CD14-positive monocyte (primary cell): ENCODE measurements at regions not wholly inside any gene's neighbourhood (a gene's known extent, or its start where the extent isn't known, plus 50 kb on each side); places are given as distances from the start of the nearest gene placed in this dataset.

Experiments
- DNase-seq, 3 donors: peaks; one replicate each; pipeline ENCODE4 v3.0.0-alpha.2; 2011 to 2022
- H2AFZ ChIP-seq: 2 replicates; pipeline ENCODE4 v1.6.0; 2012; ENCODE audit warnings: mild to moderate bottlenecking, low read depth, low read length, inconsistent platforms; ENCODE audit not compliant: insufficient read depth, poor library complexity, severe bottlenecking
- H3K27ac ChIP-seq, 2 donors: 1 replicate in 1 of 2; 2 replicates in 1 of 2; pipeline ENCODE4 v1.5.1; 2012 to 2013; ENCODE audit warnings: low read length in 2 of 2, control low read depth in 1 of 2, inconsistent platforms in 1 of 2, low read depth in 1 of 2, mild to moderate bottlenecking in 1 of 2
- H3K27me3 ChIP-seq, 2 donors: one replicate each; pipeline versions ENCODE4 v1.6.0 to v1.6.1; 2011 to 2013; ENCODE audit warnings: low read length in 2 of 2; ENCODE audit not compliant: control insufficient read depth in 2 of 2, insufficient read depth in 2 of 2
- H3K36me3 ChIP-seq, 2 donors: replicated peaks in 1 of 2; 1 replicate in 1 of 2; 2 replicates in 1 of 2; pipeline versions ENCODE4 v1.5.1 to v1.6.1; 2012 to 2013; ENCODE audit warnings: low read length in 2 of 2, control low read depth in 1 of 2, inconsistent platforms in 1 of 2, mild to moderate bottlenecking in 1 of 2; ENCODE audit not compliant: insufficient read depth in 2 of 2, control insufficient read depth in 1 of 2
- H3K4me1 ChIP-seq, 2 donors: 1 replicate in 1 of 2; 2 replicates in 1 of 2; pipeline versions ENCODE4 v1.5.1 to v1.6.1; 2012 to 2013; ENCODE audit warnings: low read length in 2 of 2, control low read depth in 1 of 2, inconsistent platforms in 1 of 2, mild to moderate bottlenecking in 1 of 2, moderate library complexity in 1 of 2; ENCODE audit not compliant: insufficient read depth in 2 of 2, control insufficient read depth in 1 of 2
- H3K4me2 ChIP-seq: replicated peaks from 2 replicates; pipeline ENCODE3; 2012; ENCODE audit warnings: low read length, moderate library complexity, mild to moderate bottlenecking; ENCODE audit not compliant: poor library complexity, severe bottlenecking; ENCODE audit errors: extremely low read depth
- H3K4me3 ChIP-seq, 3 experiments: fragments of 200-600 bp in 1 of 3; sonication (generic) in 1 of 3; replicated peaks in 1 of 3; 1 replicate in 2 of 3; 2 replicates in 1 of 3; pipeline ENCODE4 v1.5.1; 2011 to 2013; ENCODE audit warnings: low read length in 3 of 3, mild to moderate bottlenecking in 3 of 3, control low read depth in 2 of 3, low read depth in 2 of 3, inconsistent platforms in 1 of 3, moderate library complexity in 1 of 3
- H3K79me2 ChIP-seq: 2 replicates; pipeline ENCODE4 v1.6.0; 2012; ENCODE audit warnings: mild to moderate bottlenecking, control low read depth, inconsistent platforms, low read length, moderate library complexity; ENCODE audit not compliant: insufficient read depth
- H3K9ac ChIP-seq: 2 replicates; pipeline ENCODE4 v1.6.0; 2017; ENCODE audit warnings: low read length, mild to moderate bottlenecking; ENCODE audit not compliant: insufficient read depth, poor library complexity, severe bottlenecking
- H3K9me3 ChIP-seq, 2 donors: replicated peaks in 1 of 2; 1 replicate in 1 of 2; 2 replicates in 1 of 2; pipeline versions ENCODE4 v1.5.1 to v1.6.1; 2012 to 2013; ENCODE audit warnings: low read length in 2 of 2, control low read depth in 1 of 2; ENCODE audit not compliant: control insufficient read depth in 1 of 2, insufficient read depth in 1 of 2
- H4K20me1 ChIP-seq: 2 replicates; pipeline ENCODE4 v1.6.0; 2012; ENCODE audit warnings: mild to moderate bottlenecking, low read length, control low read depth, moderate library complexity; ENCODE audit not compliant: insufficient read depth
- H3K27ac Mint-ChIP-seq, 7 donors: one replicate each; pipeline ENCODE4 v1.8.0; 2020; ENCODE audit warnings: mild to moderate bottlenecking in 7 of 7, mixed read lengths in 7 of 7, moderate library complexity in 6 of 7, inconsistent platforms in 2 of 7
- H3K27me3 Mint-ChIP-seq, 3 donors: one replicate each; pipeline ENCODE4 v1.8.0; 2021 to 2022; ENCODE audit warnings: low read depth in 3 of 3, mild to moderate bottlenecking in 3 of 3, mixed read lengths in 3 of 3, moderate library complexity in 3 of 3, inconsistent platforms in 1 of 3
- H3K36me3 Mint-ChIP-seq, 2 donors: one replicate each; pipeline ENCODE4 v1.8.0; 2020; ENCODE audit warnings: mixed read lengths in 2 of 2, inconsistent platforms in 1 of 2, mild to moderate bottlenecking in 1 of 2
- H3K4me1 Mint-ChIP-seq: one replicate; pipeline ENCODE4 v1.8.0; 2020; ENCODE audit warnings: mild to moderate bottlenecking, mixed read lengths
- H3K4me3 Mint-ChIP-seq, 2 donors: one replicate each; pipeline ENCODE4 v1.8.0; 2020; ENCODE audit warnings: mild to moderate bottlenecking in 2 of 2, mixed read lengths in 2 of 2, moderate library complexity in 1 of 2
- H3K9me3 Mint-ChIP-seq, 7 donors: one replicate each; pipeline ENCODE4 v1.8.0; 2020 to 2022; ENCODE audit warnings: mixed read lengths in 7 of 7, mild to moderate bottlenecking in 6 of 7, moderate library complexity in 6 of 7, inconsistent platforms in 2 of 7
- WGBS: methylation state at CpG from one replicate; pipeline ENCODE4 v1.1.5; 2013; ENCODE audit warnings: missing lambda C conversion rate; ENCODE audit not compliant: insufficient coverage; 5-methylcytosine and 5-hydroxymethylcytosine counted together
- intact Hi-C, 2 donors: fragments of 100-400 bp; cut with micrococcal nuclease; formaldehyde crosslinking; loops; one replicate each; pipeline versions ENCODE4 v1.15.0 to v1.15.1; 2023
- TF ChIP-seq, protein P1 (sequence below): fragments of 200-600 bp; IDR thresholded peaks from one replicate; pipeline ENCODE4 v1.8.0; 2022; ENCODE audit warnings: antibody characterized with exemption, mild to moderate bottlenecking

DNA sequence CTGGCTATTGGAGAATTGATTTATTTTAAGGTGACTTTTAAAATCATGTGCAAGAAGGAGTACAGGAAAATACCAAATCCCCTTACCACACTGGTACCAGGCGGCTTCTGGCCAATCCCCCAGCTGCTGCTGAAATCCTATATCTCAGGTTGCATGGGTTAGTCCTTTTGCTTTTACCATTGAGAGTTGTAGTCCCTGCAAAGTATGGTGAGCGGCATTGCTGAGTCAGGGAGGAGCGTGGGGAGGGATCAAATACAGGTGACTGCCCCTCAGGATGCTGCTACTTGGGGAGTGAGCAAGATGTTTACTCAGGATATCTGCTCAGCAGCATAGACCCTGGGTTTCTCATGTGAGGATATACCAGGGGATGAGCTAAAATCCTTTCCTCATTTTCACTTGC, 131.9 kb upstream of the STAC start:
- no peaks in the 10 kb centered on the region for H3K4me1 ChIP-seq
- H3K9me3 ChIP-seq = peaks cover 7 to 14% of the 10 kb centered on the region in 2 donors
- H3K27me3 ChIP-seq = no peaks in the 10 kb centered on the region
- 83% methylated on average over 1 of the region's 3 CpGs for WGBS
- no peak overlapping the region for H3K27ac ChIP-seq
- H2AFZ ChIP-seq = no peak overlapping the region
- H3K4me3 Mint-ChIP-seq = no peak overlapping the region
- DNase-seq = no peak
- no peaks in the 10 kb centered on the region for H3K79me2 ChIP-seq
- H3K27me3 Mint-ChIP-seq = no peaks in the 10 kb centered on the region
- TF ChIP-seq, protein P1, sequence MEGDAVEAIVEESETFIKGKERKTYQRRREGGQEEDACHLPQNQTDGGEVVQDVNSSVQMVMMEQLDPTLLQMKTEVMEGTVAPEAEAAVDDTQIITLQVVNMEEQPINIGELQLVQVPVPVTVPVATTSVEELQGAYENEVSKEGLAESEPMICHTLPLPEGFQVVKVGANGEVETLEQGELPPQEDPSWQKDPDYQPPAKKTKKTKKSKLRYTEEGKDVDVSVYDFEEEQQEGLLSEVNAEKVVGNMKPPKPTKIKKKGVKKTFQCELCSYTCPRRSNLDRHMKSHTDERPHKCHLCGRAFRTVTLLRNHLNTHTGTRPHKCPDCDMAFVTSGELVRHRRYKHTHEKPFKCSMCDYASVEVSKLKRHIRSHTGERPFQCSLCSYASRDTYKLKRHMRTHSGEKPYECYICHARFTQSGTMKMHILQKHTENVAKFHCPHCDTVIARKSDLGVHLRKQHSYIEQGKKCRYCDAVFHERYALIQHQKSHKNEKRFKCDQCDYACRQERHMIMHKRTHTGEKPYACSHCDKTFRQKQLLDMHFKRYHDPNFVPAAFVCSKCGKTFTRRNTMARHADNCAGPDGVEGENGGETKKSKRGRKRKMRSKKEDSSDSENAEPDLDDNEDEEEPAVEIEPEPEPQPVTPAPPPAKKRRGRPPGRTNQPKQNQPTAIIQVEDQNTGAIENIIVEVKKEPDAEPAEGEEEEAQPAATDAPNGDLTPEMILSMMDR = no peak
- H3K36me3 Mint-ChIP-seq = no peaks in the 10 kb centered on the region
- intact Hi-C loops = no loop called here
- H3K4me2 ChIP-seq = no peak overlapping the region
- no peaks in the 10 kb centered on the region for H3K4me1 Mint-ChIP-seq
- H3K36me3 ChIP-seq = no peaks in the 10 kb centered on the region
- peaks cover 11 to 21% (median 14%) of the 10 kb centered on the region in 7 donors for H3K9me3 Mint-ChIP-seq
- no peaks in the 10 kb centered on the region for H4K20me1 ChIP-seq
- H3K9ac ChIP-seq = no peak overlapping the region
- H3K27ac Mint-ChIP-seq = no peak overlapping the region
- no peak overlapping the region for H3K4me3 ChIP-seq

DNA sequence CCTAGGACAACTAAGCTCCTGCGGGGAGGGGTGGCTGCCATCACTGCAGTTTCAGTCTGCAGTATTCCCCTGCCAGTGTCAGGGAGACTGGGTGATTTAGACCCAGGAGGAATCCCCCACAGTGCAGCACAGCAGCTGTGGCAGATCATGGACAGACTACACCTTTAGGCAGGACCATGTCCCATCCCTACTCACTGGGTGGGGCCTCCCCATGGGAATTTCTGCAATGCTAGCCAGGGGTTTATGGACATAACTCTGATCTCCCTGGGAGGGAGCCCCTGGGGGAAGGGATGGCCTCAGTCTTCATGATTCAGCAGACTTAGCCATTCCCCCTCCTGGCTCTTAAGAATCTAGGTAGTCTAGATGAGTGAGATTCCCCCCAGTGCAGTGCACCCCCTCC, 130.1 kb upstream of the STAC start:
- WGBS = 89% methylated on average over 1 of the region's 1 CpG
- H3K27me3 Mint-ChIP-seq = no peaks in the 10 kb centered on the region
- intact Hi-C loops = no loop called here
- no peak overlapping the region for H3K27ac ChIP-seq
- H3K36me3 ChIP-seq = no peaks in the 10 kb centered on the region
- no peaks in the 10 kb centered on the region for H3K79me2 ChIP-seq
- H3K4me2 ChIP-seq = no peak overlapping the region
- H3K9me3 Mint-ChIP-seq = peaks cover 11 to 25% (median 14%) of the 10 kb centered on the region in 7 donors
- no peaks in the 10 kb centered on the region for H3K4me1 Mint-ChIP-seq
- no peak for DNase-seq
- H4K20me1 ChIP-seq = no peaks in the 10 kb centered on the region
- H3K27ac Mint-ChIP-seq = no peak overlapping the region
- no peaks in the 10 kb centered on the region for H3K27me3 ChIP-seq
- H3K9me3 ChIP-seq = peaks cover 7 to 14% of the 10 kb centered on the region in 2 donors
- H3K36me3 Mint-ChIP-seq = no peaks in the 10 kb centered on the region
- no peaks in the 10 kb centered on the region for H3K4me1 ChIP-seq
- TF ChIP-seq, protein P1 = no peak
- no peak overlapping the region for H3K4me3 Mint-ChIP-seq
- H3K9ac ChIP-seq = no peak overlapping the region
- H3K4me3 ChIP-seq = no peak overlapping the region
- H2AFZ ChIP-seq = no peak overlapping the region
